ENCODE measurements at regions not wholly inside any gene's neighbourhood (a gene's known extent, or its start where the extent isn't known, plus 50 kb on each side); places are given as distances from the start of the nearest gene placed in this dataset.

DNA sequence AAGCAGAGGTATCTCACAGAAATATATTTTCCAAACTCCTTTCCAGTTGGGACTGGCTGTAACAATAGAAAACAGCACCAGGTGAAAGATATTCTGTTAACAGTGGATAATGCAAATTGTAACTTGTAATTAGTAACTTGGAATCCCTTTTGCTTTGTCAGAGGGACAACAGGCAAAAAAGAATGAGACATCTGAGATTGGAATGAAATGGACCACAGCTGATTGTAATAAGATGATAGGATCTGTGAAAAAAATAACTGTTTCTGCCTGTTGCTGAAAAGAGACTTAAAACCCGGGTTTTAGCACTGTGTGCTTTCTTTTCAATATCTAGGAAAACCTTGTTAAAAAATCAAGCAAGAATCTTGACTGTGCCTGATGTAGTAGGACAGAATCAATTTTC, 655.7 kb downstream of the METTL15 start:
- no peaks in the 10 kb centered on the region for H3K36me3 ChIP-seq (ENCODE audit: control insufficient read depth in 1 of 2, insufficient read depth in 2 of 2, low read length in 2 of 2)
- H3K9me3 ChIP-seq (ENCODE audit: control insufficient read depth in 1 of 2, low read length in 2 of 2), result no peaks in the 10 kb centered on the region
- H3K27ac ChIP-seq (ENCODE audit: low read length), result no peak overlapping the region
- H3K27me3 ChIP-seq (ENCODE audit: low read depth, low read length), result no peaks in the 10 kb centered on the region
- no peaks in the 10 kb centered on the region for H3K4me1 ChIP-seq (ENCODE audit: control insufficient read depth in 1 of 2, insufficient read depth in 2 of 2, low read length in 2 of 2)
- H3K4me3 ChIP-seq (ENCODE audit: low read depth in 1 of 2, low read length in 2 of 2), result no peak overlapping the region

DNA sequence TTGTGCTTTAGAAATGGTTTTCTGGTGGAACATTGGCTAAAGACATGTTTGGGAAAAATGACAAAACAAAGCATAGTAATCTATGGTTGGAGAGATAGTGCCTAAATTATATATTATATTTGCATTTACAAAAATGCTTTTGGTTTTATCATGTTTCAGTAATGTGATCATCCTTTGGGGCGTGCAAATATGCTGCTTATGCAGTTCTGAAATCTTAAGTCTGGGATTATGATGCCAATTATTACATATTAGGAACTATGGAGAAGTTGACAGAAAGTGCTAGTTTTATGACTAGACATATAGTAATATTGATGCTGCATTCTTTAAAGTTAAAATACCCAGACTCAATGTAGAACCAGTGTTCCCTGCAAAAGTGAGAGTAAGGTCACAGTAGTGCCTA, 655.0 kb downstream of the METTL15 start:
- Histone ChIP-seq H3K4me1 (ENCODE audit: control insufficient read depth in 1 of 2, insufficient read depth in 2 of 2, low read length in 2 of 2) (no peaks in the 10 kb centered on the region), H3K27me3 (ENCODE audit: low read depth, low read length) (no peaks in the 10 kb centered on the region), H3K36me3 (ENCODE audit: control insufficient read depth in 1 of 2, insufficient read depth in 2 of 2, low read length in 2 of 2) (no peaks in the 10 kb centered on the region), H3K4me3 (ENCODE audit: low read depth in 1 of 2, low read length in 2 of 2) (no peak overlapping the region), H3K9me3 (ENCODE audit: control insufficient read depth in 1 of 2, low read length in 2 of 2) (no peaks in the 10 kb centered on the region), H3K27ac (ENCODE audit: low read length) (no peak overlapping the region)

DNA sequence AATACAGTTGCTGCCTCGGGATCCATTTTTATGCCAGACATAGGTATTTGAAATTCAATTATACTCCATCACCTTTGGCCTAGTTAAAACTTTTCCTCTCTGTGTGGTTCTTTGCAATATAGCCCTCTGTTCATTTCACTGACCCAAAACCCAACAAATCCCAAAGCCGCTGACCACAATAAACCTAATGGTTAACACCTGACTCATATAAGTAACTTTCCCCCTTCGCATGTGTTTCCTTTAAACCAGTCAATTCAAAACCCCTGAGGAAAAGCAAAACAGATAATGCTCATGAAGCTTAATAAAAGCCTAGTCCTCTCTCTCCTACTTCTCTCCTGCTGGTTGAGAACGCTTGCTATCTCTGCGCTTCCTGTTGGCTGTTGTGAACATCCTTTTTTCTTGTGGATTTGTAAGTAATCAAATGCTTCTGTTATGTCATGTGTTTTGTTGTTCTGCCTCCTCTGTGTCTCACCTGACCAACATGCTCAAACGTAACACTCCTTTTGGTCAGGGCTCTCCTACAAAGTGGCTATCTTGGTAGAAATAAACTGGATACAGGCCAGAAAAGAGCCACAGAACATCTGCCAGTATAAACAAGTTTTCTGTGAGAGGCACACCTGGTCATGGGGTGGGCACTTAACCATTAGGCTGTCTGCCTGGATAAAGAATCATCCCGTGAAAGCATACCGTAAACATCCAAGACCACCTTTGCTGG, 652.6 kb downstream of the METTL15 start:
- H3K36me3 ChIP-seq (ENCODE audit: control insufficient read depth in 1 of 2, insufficient read depth in 2 of 2, low read length in 2 of 2), result no peaks in the 10 kb centered on the region
- H3K27ac ChIP-seq (ENCODE audit: low read length), result no peak overlapping the region
- no peaks in the 10 kb centered on the region for H3K9me3 ChIP-seq (ENCODE audit: control insufficient read depth in 1 of 2, low read length in 2 of 2)
- H3K27me3 ChIP-seq (ENCODE audit: low read depth, low read length), result no peaks in the 10 kb centered on the region
- no peaks in the 10 kb centered on the region for H3K4me1 ChIP-seq (ENCODE audit: control insufficient read depth in 1 of 2, insufficient read depth in 2 of 2, low read length in 2 of 2)
- no peak overlapping the region for H3K4me3 ChIP-seq (ENCODE audit: low read depth in 1 of 2, low read length in 2 of 2)

DNA sequence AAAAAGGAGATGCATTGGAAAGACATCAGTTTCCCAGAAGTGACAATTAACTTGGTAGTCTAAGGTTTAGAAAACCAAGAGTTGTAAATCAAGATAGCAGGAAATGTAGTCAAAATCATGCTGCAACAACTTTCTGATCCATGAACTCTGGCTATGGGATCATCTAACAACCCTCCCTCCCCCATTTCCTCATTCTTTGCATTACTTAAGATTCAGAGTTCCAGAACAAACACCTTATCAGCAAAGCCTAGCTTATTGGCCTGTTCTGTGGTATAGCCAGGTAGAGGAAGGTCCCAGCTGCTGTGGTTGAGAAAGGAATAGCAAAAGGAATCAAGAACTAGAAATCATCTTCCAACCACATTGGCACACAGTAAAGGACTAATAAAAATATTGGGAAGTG, 651.1 kb downstream of the METTL15 start:
- no peaks in the 10 kb centered on the region for H3K4me1 ChIP-seq (ENCODE audit: control insufficient read depth in 1 of 2, insufficient read depth in 2 of 2, low read length in 2 of 2)
- no peak overlapping the region for H3K27ac ChIP-seq (ENCODE audit: low read length)
- H3K9me3 ChIP-seq (ENCODE audit: control insufficient read depth in 1 of 2, low read length in 2 of 2), result no peaks in the 10 kb centered on the region
- H3K4me3 ChIP-seq (ENCODE audit: low read depth in 1 of 2, low read length in 2 of 2), result no peak overlapping the region
- no peaks in the 10 kb centered on the region for H3K36me3 ChIP-seq (ENCODE audit: control insufficient read depth in 1 of 2, insufficient read depth in 2 of 2, low read length in 2 of 2)
- no peaks in the 10 kb centered on the region for H3K27me3 ChIP-seq (ENCODE audit: low read depth, low read length)

DNA sequence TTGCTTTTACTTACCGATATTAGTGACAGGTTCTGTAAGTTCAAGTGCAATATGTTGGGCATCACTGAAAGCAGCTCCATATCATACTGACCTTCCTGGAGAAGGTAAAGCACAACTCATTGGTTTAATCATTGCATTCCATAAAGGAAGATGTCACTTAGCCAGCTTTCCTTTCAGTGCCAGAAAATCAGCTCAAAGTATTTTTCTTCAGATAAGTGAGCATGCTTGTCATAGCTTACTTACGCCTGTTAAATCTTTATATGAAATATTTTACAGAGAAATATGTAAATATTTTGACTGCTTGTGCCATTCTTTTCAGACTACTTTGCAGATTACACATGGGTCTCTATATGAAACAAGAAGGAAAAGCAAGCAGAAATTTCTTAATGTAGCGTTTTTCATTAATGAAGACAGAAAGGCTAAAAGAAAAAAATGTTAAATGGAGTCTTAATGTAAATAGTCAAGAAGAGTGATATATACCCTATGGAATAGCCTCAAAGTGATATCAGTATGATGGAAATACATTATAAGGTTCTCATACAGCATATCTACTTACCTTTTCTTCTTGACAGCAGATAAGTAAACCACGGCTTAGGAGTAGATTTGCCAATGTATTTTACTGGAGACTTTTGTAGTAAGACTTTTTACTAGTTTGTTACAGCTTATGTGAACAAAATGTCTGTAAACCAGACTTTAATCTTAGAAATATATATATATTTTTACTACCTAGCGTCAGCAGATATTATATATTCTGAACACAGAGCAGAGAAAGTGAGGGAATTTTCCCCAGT, 649.7 kb downstream of the METTL15 start:
- Histone ChIP-seq H3K27ac (ENCODE audit: low read length) (no peak overlapping the region), H3K4me3 (ENCODE audit: low read depth in 1 of 2, low read length in 2 of 2) (no peak overlapping the region), H3K9me3 (ENCODE audit: control insufficient read depth in 1 of 2, low read length in 2 of 2) (no peaks in the 10 kb centered on the region), H3K27me3 (ENCODE audit: low read depth, low read length) (no peaks in the 10 kb centered on the region), H3K4me1 (ENCODE audit: control insufficient read depth in 1 of 2, insufficient read depth in 2 of 2, low read length in 2 of 2) (no peaks in the 10 kb centered on the region), H3K36me3 (ENCODE audit: control insufficient read depth in 1 of 2, insufficient read depth in 2 of 2, low read length in 2 of 2) (no peaks in the 10 kb centered on the region)

- no peaks in the 10 kb centered on the region for H3K36me3 ChIP-seq (ENCODE audit: control insufficient read depth in 1 of 2, insufficient read depth in 2 of 2, low read length in 2 of 2)
- H3K4me1 ChIP-seq (ENCODE audit: control insufficient read depth in 1 of 2, insufficient read depth in 2 of 2, low read length in 2 of 2), result no peaks in the 10 kb centered on the region
- no peak overlapping the region for H3K27ac ChIP-seq (ENCODE audit: low read length)
- no peak overlapping the region for H3K4me3 ChIP-seq (ENCODE audit: low read depth in 1 of 2, low read length in 2 of 2)
- no peaks in the 10 kb centered on the region for H3K27me3 ChIP-seq (ENCODE audit: low read depth, low read length)
- H3K9me3 ChIP-seq (ENCODE audit: control insufficient read depth in 1 of 2, low read length in 2 of 2), result no peaks in the 10 kb centered on the region
Measured at GRCh38 chr11:28756977-28757376, 648.8 kb downstream of the METTL15 start.

GRCh38 chr11:28743061-28743550, 634.9 kb downstream of the METTL15 start:
- Histone ChIP-seq H3K27ac (ENCODE audit: low read length) (no peak overlapping the region), H3K9me3 (ENCODE audit: control insufficient read depth in 1 of 2, low read length in 2 of 2) (no peaks in the 10 kb centered on the region), H3K27me3 (ENCODE audit: low read depth, low read length) (no peaks in the 10 kb centered on the region), H3K36me3 (ENCODE audit: control insufficient read depth in 1 of 2, insufficient read depth in 2 of 2, low read length in 2 of 2) (no peaks in the 10 kb centered on the region), H3K4me1 (ENCODE audit: control insufficient read depth in 1 of 2, insufficient read depth in 2 of 2, low read length in 2 of 2) (no peaks in the 10 kb centered on the region), H3K4me3 (ENCODE audit: low read depth in 1 of 2, low read length in 2 of 2) (no peak overlapping the region)

- Histone ChIP-seq H3K27ac (ENCODE audit: low read length) (no peak overlapping the region), H3K36me3 (ENCODE audit: control insufficient read depth in 1 of 2, insufficient read depth in 2 of 2, low read length in 2 of 2) (no peaks in the 10 kb centered on the region), H3K4me3 (ENCODE audit: low read depth in 1 of 2, low read length in 2 of 2) (no peak overlapping the region), H3K27me3 (ENCODE audit: low read depth, low read length) (no peaks in the 10 kb centered on the region), H3K4me1 (ENCODE audit: control insufficient read depth in 1 of 2, insufficient read depth in 2 of 2, low read length in 2 of 2) (no peaks in the 10 kb centered on the region), H3K9me3 (ENCODE audit: control insufficient read depth in 1 of 2, low read length in 2 of 2) (no peaks in the 10 kb centered on the region)
Measured at GRCh38 chr11:28739489-28740280, 631.5 kb downstream of the METTL15 start.

- Histone ChIP-seq H3K27me3 (ENCODE audit: low read depth, low read length) (no peaks in the 10 kb centered on the region), H3K36me3 (ENCODE audit: control insufficient read depth in 1 of 2, insufficient read depth in 2 of 2, low read length in 2 of 2) (no peaks in the 10 kb centered on the region), H3K27ac (ENCODE audit: low read length) (no peak overlapping the region), H3K9me3 (ENCODE audit: control insufficient read depth in 1 of 2, low read length in 2 of 2) (no peaks in the 10 kb centered on the region), H3K4me3 (ENCODE audit: low read depth in 1 of 2, low read length in 2 of 2) (no peak overlapping the region), H3K4me1 (ENCODE audit: control insufficient read depth in 1 of 2, insufficient read depth in 2 of 2, low read length in 2 of 2) (no peaks in the 10 kb centered on the region)
Measured at GRCh38 chr11:28738549-28738948, 630.4 kb downstream of the METTL15 start.

DNA sequence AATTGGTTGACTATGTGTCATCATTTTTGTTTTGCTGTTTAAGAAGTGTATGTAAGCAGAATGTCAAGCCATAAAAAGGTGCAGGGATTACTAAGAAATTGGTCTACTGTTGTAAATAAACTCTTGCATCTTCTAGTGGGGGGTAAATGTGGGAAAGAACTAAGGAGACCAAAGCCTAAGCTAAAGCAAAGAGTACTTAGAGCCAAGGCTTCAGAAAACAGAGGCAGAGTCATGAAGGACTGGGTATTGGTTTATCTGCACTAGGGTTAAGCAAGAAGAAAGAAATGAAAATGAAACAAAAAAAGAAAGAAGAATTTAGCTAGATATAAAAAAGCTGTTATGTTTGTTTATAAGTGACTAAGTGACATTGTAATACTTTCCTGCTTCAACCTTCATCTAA, 628.1 kb downstream of the METTL15 start:
- no peaks in the 10 kb centered on the region for H3K9me3 ChIP-seq (ENCODE audit: control insufficient read depth in 1 of 2, low read length in 2 of 2)
- H3K27ac ChIP-seq (ENCODE audit: low read length), result no peak overlapping the region
- no peaks in the 10 kb centered on the region for H3K36me3 ChIP-seq (ENCODE audit: control insufficient read depth in 1 of 2, insufficient read depth in 2 of 2, low read length in 2 of 2)
- no peak overlapping the region for H3K4me3 ChIP-seq (ENCODE audit: low read depth in 1 of 2, low read length in 2 of 2)
- no peaks in the 10 kb centered on the region for H3K4me1 ChIP-seq (ENCODE audit: control insufficient read depth in 1 of 2, insufficient read depth in 2 of 2, low read length in 2 of 2)
- no peaks in the 10 kb centered on the region for H3K27me3 ChIP-seq (ENCODE audit: low read depth, low read length)

GRCh38 chr11:28735511-28735910, 627.3 kb downstream of the METTL15 start:
- no peak overlapping the region for H3K27ac ChIP-seq (ENCODE audit: low read length)
- H3K36me3 ChIP-seq (ENCODE audit: control insufficient read depth in 1 of 2, insufficient read depth in 2 of 2, low read length in 2 of 2), result no peaks in the 10 kb centered on the region
- no peaks in the 10 kb centered on the region for H3K4me1 ChIP-seq (ENCODE audit: control insufficient read depth in 1 of 2, insufficient read depth in 2 of 2, low read length in 2 of 2)
- H3K27me3 ChIP-seq (ENCODE audit: low read depth, low read length), result no peaks in the 10 kb centered on the region
- no peak overlapping the region for H3K4me3 ChIP-seq (ENCODE audit: low read depth in 1 of 2, low read length in 2 of 2)
- no peaks in the 10 kb centered on the region for H3K9me3 ChIP-seq (ENCODE audit: control insufficient read depth in 1 of 2, low read length in 2 of 2)
